Muscle of arm (tissue), 1 donor: ENCODE measurements at regions not wholly inside any gene's neighbourhood (a gene's known extent, or its start where the extent isn't known, plus 50 kb on each side); places are given as distances from the start of the nearest gene placed in this dataset.

Source experiments
- DNase-seq: peaks from one replicate; pipeline ENCODE4 v3.0.0-alpha.2; 2013

GRCh38 chr5:152995214-152995725, 495.2 kb upstream of the GRIA1 start:
- no peak for DNase-seq

- DNase-seq = no peak
These were observed 484.8 kb upstream of the GRIA1 start for GRCh38 chr5:153005711-153006110.

GRCh38 chr5:153006681-153007080, 483.8 kb upstream of the GRIA1 start:
- DNase-seq = no peak

GRCh38 chr5:153014194-153014593, 476.3 kb upstream of the GRIA1 start:
- DNase-seq = no peak

- DNase-seq = no peak
These were observed 472.3 kb upstream of the GRIA1 start for GRCh38 chr5:153018121-153018520.

GRCh38 chr5:153030755-153031725, 459.4 kb upstream of the GRIA1 start:
- DNase-seq = no peak

- no peak for DNase-seq
These were observed 451.0 kb upstream of the GRIA1 start for GRCh38 chr5:153039501-153039900.

- no peak for DNase-seq
These were observed 446.6 kb upstream of the GRIA1 start for GRCh38 chr5:153043886-153044285.

- no peak for DNase-seq
These were observed 439.8 kb upstream of the GRIA1 start for GRCh38 chr5:153050496-153051179.

GRCh38 chr5:153066281-153066680, 424.2 kb upstream of the GRIA1 start:
- DNase-seq = no peak

GRCh38 chr5:153067869-153068268, 422.6 kb upstream of the GRIA1 start:
- no peak for DNase-seq

GRCh38 chr5:153079396-153079795, 411.1 kb upstream of the GRIA1 start:
- DNase-seq = no peak

- DNase-seq = peak; percentile 10
These were observed 409.5 kb upstream of the GRIA1 start for GRCh38 chr5:153080940-153081339.

- DNase-seq = no peak
These were observed 409.1 kb upstream of the GRIA1 start for GRCh38 chr5:153081385-153081784.

- DNase-seq = no peak
These were observed 406.0 kb upstream of the GRIA1 start for GRCh38 chr5:153084511-153084910.

- no peak for DNase-seq
These were observed 404.0 kb upstream of the GRIA1 start for GRCh38 chr5:153086486-153086885.

GRCh38 chr5:153088538-153088937, 401.9 kb upstream of the GRIA1 start:
- DNase-seq = no peak

GRCh38 chr5:153094333-153094732, 396.1 kb upstream of the GRIA1 start:
- no peak for DNase-seq

GRCh38 chr5:153096381-153096780, 394.1 kb upstream of the GRIA1 start:
- DNase-seq = no peak

- DNase-seq = no peak
These were observed 391.1 kb upstream of the GRIA1 start for GRCh38 chr5:153099328-153099727.

GRCh38 chr5:153101235-153102180, 389.0 kb upstream of the GRIA1 start:
- DNase-seq = no peak

GRCh38 chr5:153116916-153117315, 373.6 kb upstream of the GRIA1 start:
- DNase-seq = no peak
